HS-27A (cell line): ENCODE measurements at regions not wholly inside any gene's neighbourhood (a gene's known extent, or its start where the extent isn't known, plus 50 kb on each side); places are given as distances from the start of the nearest gene placed in this dataset.

Experiments used
- DNase-seq: peaks from one replicate; pipeline ENCODE4 v3.0.0-alpha.2; 2012; ENCODE audit warnings: low read depth, missing footprints

- no peak for DNase-seq
Observed at GRCh38 chr11:32265911-32266310, 169.4 kb downstream of the WT1 start.

- no peak for DNase-seq
Observed at GRCh38 chr11:32266601-32267000, 168.7 kb downstream of the WT1 start.

- DNase-seq: no peak
Observed at GRCh38 chr11:32267679-32268187, 167.6 kb downstream of the WT1 start.

DNA sequence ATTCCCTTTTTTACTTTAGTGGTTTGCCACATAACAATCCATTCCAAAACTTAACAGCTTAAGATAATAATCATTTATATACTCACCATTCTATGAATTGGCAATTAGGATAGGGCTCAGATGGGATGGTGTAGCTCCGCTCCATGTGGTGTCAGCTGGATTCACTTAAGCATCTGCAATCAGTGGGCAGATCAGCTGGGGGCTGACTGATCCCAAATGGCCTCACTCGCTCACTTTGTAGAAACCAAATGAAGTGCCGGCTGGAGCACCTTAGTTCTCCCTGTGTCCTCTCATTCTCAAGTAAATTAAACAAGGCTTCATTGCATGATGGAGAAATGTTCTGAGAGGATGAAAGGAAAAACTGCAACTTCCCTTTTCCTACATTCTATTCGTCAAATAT lies 161.4 kb downstream of the WT1 start:
- DNase-seq: no peak

DNA sequence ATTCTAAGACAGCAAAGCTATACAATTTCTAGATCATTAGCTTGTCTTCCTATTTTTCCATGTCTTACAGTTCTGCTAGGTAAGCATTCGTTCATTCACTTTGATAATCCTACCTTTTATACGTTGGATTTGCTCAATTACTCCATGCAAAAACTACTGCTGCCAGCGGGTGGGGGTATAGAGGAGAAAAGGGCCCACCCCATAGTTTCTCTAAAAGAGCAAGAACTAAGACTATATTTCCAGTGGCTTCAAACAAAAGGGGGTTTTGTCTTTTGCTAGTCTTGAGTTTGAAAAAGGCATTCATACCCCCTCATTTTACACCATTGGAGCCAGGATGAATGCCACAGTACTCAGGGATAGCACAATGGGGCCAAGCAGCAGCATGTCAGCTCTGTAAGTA lies 155.7 kb downstream of the WT1 start:
- DNase-seq: no peak

DNA sequence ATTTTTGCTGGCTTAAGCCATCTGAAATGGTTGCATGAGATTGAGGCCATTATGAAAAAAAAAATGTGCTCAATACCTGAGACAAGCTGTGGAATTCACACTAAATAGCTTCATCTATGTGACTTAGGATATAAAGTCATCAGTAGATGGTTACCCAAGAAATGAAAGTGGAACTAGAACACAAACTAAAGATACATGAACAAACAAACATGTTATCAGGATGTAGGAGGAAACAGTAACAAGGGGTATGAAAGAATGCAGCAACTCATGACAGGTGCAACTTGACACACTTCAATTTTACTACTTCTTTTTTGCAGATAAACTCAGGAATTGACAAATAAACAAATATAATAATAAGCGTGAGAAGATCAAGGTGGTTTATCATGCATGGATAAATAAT lies 155.0 kb downstream of the WT1 start:
- DNase-seq: no peak

DNA sequence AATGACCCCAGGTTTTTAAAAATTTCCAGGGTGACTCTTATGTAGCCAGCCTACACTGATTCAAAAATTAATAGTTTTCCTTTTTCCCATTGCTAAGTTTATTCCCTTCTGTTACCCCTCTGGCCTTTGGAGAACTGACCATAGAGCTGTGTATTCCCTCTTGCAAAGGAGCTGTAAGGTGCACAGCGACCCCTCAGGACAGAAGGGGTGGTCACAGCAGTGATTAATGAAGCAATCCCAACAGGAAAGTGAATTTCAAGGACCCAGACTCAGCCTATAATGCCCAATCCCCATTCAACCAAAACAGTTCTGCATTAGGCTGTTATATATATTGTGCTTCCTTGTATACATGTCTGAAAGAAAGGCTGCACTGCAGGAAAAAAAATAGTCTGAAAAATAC lies 147.1 kb downstream of the WT1 start:
- no peak for DNase-seq

DNA sequence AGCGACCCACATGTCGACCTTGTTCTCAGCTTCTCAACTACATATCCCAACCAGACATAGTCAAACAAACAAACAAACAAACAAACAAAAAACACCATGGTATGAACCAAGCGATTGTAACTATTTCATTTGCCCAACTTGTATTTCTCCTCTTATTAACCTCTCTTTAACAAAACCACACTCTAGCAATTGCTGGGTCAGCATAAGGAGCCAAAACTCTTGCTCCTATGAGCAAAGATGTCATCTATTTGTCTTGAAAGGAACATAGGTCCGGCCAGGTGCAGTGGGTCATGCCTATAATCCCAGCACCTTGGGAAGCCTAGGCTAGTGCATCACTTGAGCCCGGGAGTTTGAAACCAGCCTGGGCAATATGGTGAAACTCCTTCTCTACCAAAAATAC lies 145.6 kb downstream of the WT1 start:
- no peak for DNase-seq

- no peak for DNase-seq
Observed at GRCh38 chr11:32290783-32291182, 144.6 kb downstream of the WT1 start.

DNA sequence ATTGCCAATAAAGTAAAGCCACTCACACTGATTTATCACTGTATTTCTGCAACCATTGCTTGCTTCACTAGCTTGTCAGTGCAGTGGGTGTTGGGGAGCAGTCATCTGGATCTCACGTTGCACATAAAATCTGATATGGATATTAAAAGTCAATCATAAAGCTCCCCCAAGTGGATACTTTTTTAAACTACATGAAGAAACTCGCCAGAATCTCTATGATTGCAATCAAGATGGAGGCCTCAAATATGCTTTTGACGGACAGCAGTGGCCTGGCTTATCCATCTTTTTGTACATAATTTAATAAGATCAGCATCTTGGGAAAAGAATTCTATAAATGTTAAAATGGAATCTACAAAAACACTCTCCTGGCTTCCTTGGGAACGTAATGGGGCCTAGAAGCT lies 137.7 kb downstream of the WT1 start:
- DNase-seq: no peak

GRCh38 chr11:32302826-32303225 lies 132.5 kb downstream of the WT1 start:
- DNase-seq: no peak

GRCh38 chr11:32304521-32304920 lies 130.8 kb downstream of the WT1 start:
- DNase-seq: no peak

GRCh38 chr11:32305460-32305859 lies 129.9 kb downstream of the WT1 start:
- no peak for DNase-seq

DNA sequence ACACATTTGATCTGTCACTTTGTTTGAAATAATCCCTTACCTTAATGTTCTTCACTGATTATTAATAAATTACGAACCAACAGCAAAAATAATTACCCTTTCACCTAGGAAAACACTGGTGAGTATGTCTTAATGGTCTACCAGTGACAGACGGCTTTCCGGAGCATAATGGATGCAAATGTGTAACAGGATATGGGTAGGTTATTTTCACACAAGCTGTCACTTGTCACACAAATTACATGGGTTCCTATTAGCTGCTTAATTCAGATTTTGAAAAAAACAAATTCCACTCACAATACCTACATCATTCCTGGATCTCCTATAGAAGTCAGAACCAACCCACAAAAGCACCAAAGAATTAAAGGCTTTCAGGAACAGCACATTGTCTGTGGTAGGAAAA lies 127.9 kb downstream of the WT1 start:
- DNase-seq: no peak

- no peak for DNase-seq
Observed at GRCh38 chr11:32307913-32308312, 127.4 kb downstream of the WT1 start.

DNA sequence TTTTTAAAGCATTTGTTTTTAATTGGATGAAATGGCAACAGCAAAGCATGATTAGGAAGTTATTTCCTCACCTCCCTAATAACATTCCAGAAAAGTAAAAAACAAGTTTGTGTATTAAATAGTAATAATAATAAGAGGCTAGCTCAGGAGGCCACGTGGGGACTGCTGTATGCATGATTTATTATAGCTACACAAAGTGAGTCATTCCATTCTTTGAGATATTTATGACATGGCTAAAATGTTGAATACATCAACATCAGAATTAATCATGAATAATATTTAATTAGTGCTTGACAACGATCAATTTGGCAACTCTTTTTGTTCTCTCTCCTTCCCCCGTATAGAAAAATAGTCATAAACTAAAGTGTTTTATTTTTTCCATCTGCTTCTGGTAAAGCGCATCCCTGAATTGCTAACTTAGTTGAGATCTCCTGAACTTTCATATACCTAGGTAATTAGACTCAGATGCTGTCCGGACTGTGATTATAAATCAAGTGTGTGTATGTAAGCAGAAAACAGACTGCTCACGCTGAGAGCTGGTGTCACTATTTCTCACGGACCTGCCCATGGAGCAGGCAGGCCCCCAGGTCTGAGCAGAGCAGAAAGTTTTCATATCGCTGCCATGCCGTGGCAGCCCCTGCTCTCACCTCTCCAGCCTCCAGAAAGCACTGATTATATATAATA lies 125.7 kb downstream of the WT1 start:
- DNase-seq: no peak

DNA sequence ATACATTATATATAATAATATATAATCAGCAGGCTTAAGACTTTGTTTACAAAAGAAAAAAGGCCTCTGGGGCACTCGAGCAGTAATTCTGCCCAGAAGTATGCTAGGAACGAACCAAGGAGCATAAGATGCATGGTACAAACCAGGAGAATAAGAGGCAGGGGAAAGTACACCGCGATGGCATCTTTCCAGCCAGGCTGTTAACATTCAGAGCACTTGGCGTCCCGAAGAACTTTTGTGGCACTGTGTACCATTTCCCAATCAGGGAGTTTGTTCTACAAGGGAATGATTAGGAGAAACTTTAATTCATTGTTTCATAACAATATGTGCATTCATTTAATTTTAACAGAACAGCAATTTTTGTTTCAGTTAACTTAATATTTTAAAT lies 125.1 kb downstream of the WT1 start:
- DNase-seq: no peak

DNA sequence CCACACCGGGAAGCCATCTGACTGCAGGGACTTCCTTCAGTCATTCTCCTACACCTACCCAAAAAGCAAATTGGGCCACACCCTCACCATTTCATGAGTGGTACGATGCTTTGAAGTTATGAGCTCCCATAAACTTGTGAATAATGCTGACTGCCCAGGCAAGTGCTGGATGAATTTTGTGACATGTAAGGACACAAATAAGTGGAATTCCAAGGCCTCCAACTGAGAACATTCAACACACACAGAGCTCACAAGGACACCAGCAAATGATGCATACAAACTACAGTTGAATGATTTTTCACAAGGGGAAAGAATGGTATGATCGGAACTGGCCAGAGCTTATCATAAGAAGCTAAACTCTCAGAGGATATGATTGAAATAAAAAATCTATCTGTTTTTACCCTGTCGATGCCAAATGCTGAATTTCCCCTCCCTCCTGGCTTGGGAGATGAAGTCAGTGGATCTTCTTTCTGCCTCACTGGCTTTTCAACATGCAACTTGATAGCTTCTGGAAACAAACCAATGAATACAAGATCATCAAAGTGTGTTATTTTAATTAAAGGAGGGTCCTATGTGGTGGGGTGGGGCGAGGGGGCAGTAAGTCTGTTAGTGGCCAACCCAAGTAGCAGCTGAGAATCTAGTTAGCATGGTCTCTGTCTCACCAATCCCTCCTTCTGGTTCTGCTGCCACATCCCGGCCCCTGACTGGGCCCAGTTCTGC lies 123.8 kb downstream of the WT1 start:
- DNase-seq: no peak

- no peak for DNase-seq
Observed at GRCh38 chr11:32312206-32312817, 123.0 kb downstream of the WT1 start.

DNA sequence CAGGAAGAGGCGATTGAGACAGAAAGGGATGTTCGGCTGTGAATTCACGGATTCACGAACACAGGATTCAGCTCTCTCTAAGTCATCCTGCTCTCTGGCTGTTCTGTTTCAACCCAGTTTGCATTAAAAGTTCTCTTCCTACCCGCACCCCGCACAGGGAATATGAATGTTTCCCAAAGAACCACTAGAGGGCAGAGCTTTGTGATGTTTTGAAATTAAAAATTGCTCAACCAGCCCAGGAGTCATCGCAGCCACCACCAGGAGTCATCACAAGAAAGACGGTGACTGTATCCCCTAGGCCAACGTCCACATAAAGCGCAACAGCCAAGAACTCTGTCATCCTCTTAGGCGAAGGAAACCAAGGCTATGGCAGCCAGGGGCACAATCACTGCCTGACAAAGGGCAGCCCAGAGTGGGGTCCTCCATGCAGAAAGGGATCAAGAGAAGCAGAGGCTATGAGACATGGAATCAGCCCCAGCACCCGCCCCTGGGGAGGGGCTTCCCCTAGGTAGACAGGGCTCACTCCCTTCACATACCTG lies 122.4 kb downstream of the WT1 start:
- DNase-seq: no peak

DNA sequence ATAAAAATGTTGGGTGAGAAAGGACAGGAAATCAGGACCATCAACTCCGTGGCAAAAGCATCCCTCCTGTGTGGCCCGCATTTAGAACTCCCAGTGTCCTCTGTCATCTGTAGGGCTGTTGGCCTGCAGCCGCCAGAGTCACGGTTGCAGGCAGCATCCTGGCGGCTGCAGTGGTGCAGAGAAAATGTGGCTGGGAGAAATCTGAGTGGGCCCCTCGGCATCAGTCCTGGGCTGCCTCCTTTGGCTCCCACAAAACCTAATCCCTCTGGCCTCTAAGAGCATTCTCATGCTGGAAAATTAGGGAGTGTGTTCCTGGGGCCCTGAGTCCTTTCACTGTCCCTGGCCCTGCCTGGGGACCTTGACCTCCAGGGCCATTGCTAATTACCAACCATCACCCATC lies 121.9 kb downstream of the WT1 start:
- no peak for DNase-seq

GRCh38 chr11:32315121-32315520 lies 120.2 kb downstream of the WT1 start:
- no peak for DNase-seq

- no peak for DNase-seq
Observed at GRCh38 chr11:32316232-32316631, 119.1 kb downstream of the WT1 start.
